WTC11 (cell line): ENCODE measurements at regions not wholly inside any gene's neighbourhood (a gene's known extent, or its start where the extent isn't known, plus 50 kb on each side); places are given as distances from the start of the nearest gene placed in this dataset.

Experiments
- ATAC-seq: fragments of 200-7000 bp; cut with Tn5 transposase; 2 replicates; pipeline ENCODE4 v1.10.0; 2021; ENCODE audit warnings: mild to moderate bottlenecking, moderate library complexity
- CTCF ChIA-PET: fragments of 300-600 bp; sonication (Branson Sonifier 250); formaldehyde crosslinking; loops from one replicate; lab custom pipeline; 2021; ENCODE audit warnings: antibody characterized with exemption; lab: Charles Lee
- POLR2A ChIA-PET: fragments of 350-600 bp; sonication (Branson Sonifier 250); formaldehyde crosslinking; loops from one replicate; lab custom pipeline; 2021; ENCODE audit warnings: antibody characterized with exemption; lab: Charles Lee
- DNase-seq: peaks from one replicate; pipeline ENCODE4 v3.0.0; 2021; ENCODE audit warnings: low spot score
- H3K27ac Mint-ChIP-seq: 2 replicates; pipeline ENCODE4 v1.8.0; 2021; ENCODE audit warnings: mixed read lengths
- H3K27me3 Mint-ChIP-seq: 2 replicates; pipeline ENCODE4 v1.8.0; 2021; ENCODE audit warnings: low read depth, mild to moderate bottlenecking, moderate library complexity, mixed read lengths
- H3K36me3 Mint-ChIP-seq: 2 replicates; pipeline ENCODE4 v1.8.0; 2021; ENCODE audit warnings: mixed read lengths
- H3K4me1 Mint-ChIP-seq: 2 replicates; pipeline ENCODE4 v1.8.0; 2022; ENCODE audit warnings: mixed read lengths
- H3K4me3 Mint-ChIP-seq: 2 replicates; pipeline ENCODE4 v1.8.0; 2021; ENCODE audit warnings: mild to moderate bottlenecking, moderate library complexity, mixed read lengths
- H3K9me3 Mint-ChIP-seq: 2 replicates; pipeline ENCODE4 v1.8.0; 2021; ENCODE audit warnings: mixed read lengths
- ARID4B ChIP-seq: sonication (generic); formaldehyde crosslinking; IDR thresholded peaks from 2 replicates; pipeline ENCODE4 v1.8.0; 2023; ENCODE audit warnings: missing genetic modification reagents, mild to moderate bottlenecking, borderline replicate concordance
- CTCF ChIP-seq: fragments of 200-600 bp; IDR thresholded peaks from 2 replicates; pipeline ENCODE4 v1.8.0; 2022; ENCODE audit warnings: antibody characterized with exemption
- E2F1 ChIP-seq: sonication (generic); formaldehyde crosslinking; IDR thresholded peaks from 2 replicates; pipeline ENCODE4 v1.8.0; 2022; ENCODE audit warnings: mild to moderate bottlenecking, missing genetic modification reagents
- ELF4 ChIP-seq: sonication (generic); formaldehyde crosslinking; IDR thresholded peaks from 2 replicates; pipeline ENCODE4 v1.8.1; 2022; ENCODE audit warnings: low read depth, mild to moderate bottlenecking, moderate library complexity, missing genetic modification reagents
- ERG ChIP-seq: fragments of 250-450 bp; sonication (Bioruptor Pico); IDR thresholded peaks from 2 replicates; pipeline ENCODE4 v1.8.0; 2021; ENCODE audit warnings: mild to moderate bottlenecking
- FOXJ3 ChIP-seq: sonication (generic); formaldehyde crosslinking; IDR thresholded peaks from 2 replicates; pipeline ENCODE4 v1.9.0; 2021; ENCODE audit warnings: missing genetic modification reagents, mild to moderate bottlenecking, borderline replicate concordance
- IRF2 ChIP-seq: sonication (generic); formaldehyde crosslinking; IDR thresholded peaks from 2 replicates; pipeline ENCODE4 v1.8.0; 2022; ENCODE audit warnings: low read depth, missing genetic modification reagents, borderline replicate concordance
- KAT7 ChIP-seq: sonication (generic); formaldehyde crosslinking; IDR thresholded peaks from 2 replicates; pipeline ENCODE4 v1.8.1; 2023; ENCODE audit warnings: missing genetic modification reagents, mild to moderate bottlenecking, borderline replicate concordance
- NFYB ChIP-seq: sonication (generic); formaldehyde crosslinking; conservative IDR thresholded peaks from 2 replicates; pipeline ENCODE4 v1.8.0; 2022; ENCODE audit warnings: low read depth, missing genetic modification reagents
- NR1H2 ChIP-seq: sonication (generic); formaldehyde crosslinking; IDR thresholded peaks from 2 replicates; pipeline ENCODE4 v1.9.0; 2021; ENCODE audit warnings: mild to moderate bottlenecking, moderate library complexity, missing genetic modification reagents
- NR2C2 ChIP-seq: sonication (generic); formaldehyde crosslinking; IDR thresholded peaks from 2 replicates; pipeline ENCODE4 v1.8.0; 2022; ENCODE audit warnings: mild to moderate bottlenecking, missing genetic modification reagents
- OVOL2 ChIP-seq: fragments of 250-450 bp; sonication (Bioruptor Pico); IDR thresholded peaks from 2 replicates; pipeline ENCODE4 v1.9.0; 2021; ENCODE audit warnings: mild to moderate bottlenecking, borderline replicate concordance
- PREB ChIP-seq: sonication (generic); formaldehyde crosslinking; IDR thresholded peaks from 2 replicates; pipeline ENCODE4 v1.8.1; 2022; ENCODE audit warnings: mild to moderate bottlenecking, missing genetic modification reagents, moderate library complexity, borderline replicate concordance
- RORB ChIP-seq: fragments of 250-450 bp; sonication (Bioruptor Pico); IDR thresholded peaks from 2 replicates; pipeline ENCODE4 v1.9.0; 2021; ENCODE audit warnings: mild to moderate bottlenecking
- SMAD3 ChIP-seq: sonication (generic); formaldehyde crosslinking; IDR thresholded peaks from 2 replicates; pipeline ENCODE4 v1.8.0; 2022; ENCODE audit warnings: missing genetic modification reagents, mild to moderate bottlenecking, borderline replicate concordance
- USF1 ChIP-seq: sonication (generic); formaldehyde crosslinking; IDR thresholded peaks from 2 replicates; pipeline ENCODE4 v1.8.0; 2022; ENCODE audit warnings: mild to moderate bottlenecking, missing genetic modification reagents
- USF2 ChIP-seq: sonication (generic); formaldehyde crosslinking; IDR thresholded peaks from 2 replicates; pipeline ENCODE4 v1.8.1; 2023; ENCODE audit warnings: mild to moderate bottlenecking, missing genetic modification reagents, moderate library complexity
- ZNF263 ChIP-seq: sonication (generic); formaldehyde crosslinking; IDR thresholded peaks from 2 replicates; pipeline ENCODE4 v1.8.1; 2022; ENCODE audit warnings: low read depth, mild to moderate bottlenecking, moderate library complexity, missing genetic modification reagents
- ZNF281 ChIP-seq: sonication (generic); formaldehyde crosslinking; IDR thresholded peaks from 2 replicates; pipeline ENCODE4 v1.8.0; 2023; ENCODE audit warnings: mild to moderate bottlenecking, missing genetic modification reagents

- ChIA-PET POLR2A (no interaction called here), CTCF (no interaction called here)
- H3K27me3 Mint-ChIP-seq, result no peaks in the 10 kb centered on the region
- no peaks in the 10 kb centered on the region for H3K4me1 Mint-ChIP-seq
- H3K9me3 Mint-ChIP-seq, result peaks cover 17% of the 10 kb centered on the region
- no peak overlapping the region for H3K4me3 Mint-ChIP-seq
- H3K27ac Mint-ChIP-seq, result no peak overlapping the region
- H3K36me3 Mint-ChIP-seq, result no peaks in the 10 kb centered on the region; the same call in 1 of the 2 replicates
- ATAC-seq (no peak), DNase-seq (no peak)
- TF ChIP-seq NFYB (CRISPR knock-in tag), result no peak
- no peak for TF ChIP-seq NR2C2 (CRISPR knock-in tag)
- no peak for TF ChIP-seq ZNF281
- no peak for TF ChIP-seq USF2 (CRISPR knock-in tag)
- no peak for TF ChIP-seq USF1 (CRISPR knock-in tag)
- TF ChIP-seq ZNF263 (CRISPR knock-in tag), result no peak
- TF ChIP-seq NR1H2 (CRISPR knock-in tag), result no peak
- no peak for TF ChIP-seq PREB (CRISPR knock-in tag)
- no peak for TF ChIP-seq RORB (CRISPR knock-in tag)
- TF ChIP-seq FOXJ3 (CRISPR knock-in tag), result no peak
- TF ChIP-seq SMAD3 (CRISPR knock-in tag), result no peak
- TF ChIP-seq IRF2 (CRISPR knock-in tag), result no peak
- TF ChIP-seq ELF4 (CRISPR knock-in tag), result no peak
- no peak for TF ChIP-seq CTCF
- no peak for TF ChIP-seq E2F1 (CRISPR knock-in tag)
- TF ChIP-seq KAT7 (CRISPR knock-in tag), result no peak
- no peak for TF ChIP-seq OVOL2
- TF ChIP-seq ERG, result no peak
- TF ChIP-seq ARID4B (CRISPR knock-in tag), result no peak
Observed at GRCh38 chr3:59692117-59692516, 642.3 kb upstream of the CFAP20DC start.
